Left renal pelvis (tissue), 4 donors: ENCODE measurements at regions not wholly inside any gene's neighbourhood (a gene's known extent, or its start where the extent isn't known, plus 50 kb on each side); places are given as distances from the start of the nearest gene placed in this dataset.
"Not testable (repeated sequence)": the region's sequence is repeated elsewhere in the genome, so short reads cannot be mapped to it uniquely, and the experiment has no call there.

Experiments
- DNase-seq, 4 donors: peaks; one replicate each; pipeline ENCODE4 v3.0.0-alpha.2; 2013; ENCODE audit warnings: low read depth in 4 of 4, low spot score in 3 of 4

DNA sequence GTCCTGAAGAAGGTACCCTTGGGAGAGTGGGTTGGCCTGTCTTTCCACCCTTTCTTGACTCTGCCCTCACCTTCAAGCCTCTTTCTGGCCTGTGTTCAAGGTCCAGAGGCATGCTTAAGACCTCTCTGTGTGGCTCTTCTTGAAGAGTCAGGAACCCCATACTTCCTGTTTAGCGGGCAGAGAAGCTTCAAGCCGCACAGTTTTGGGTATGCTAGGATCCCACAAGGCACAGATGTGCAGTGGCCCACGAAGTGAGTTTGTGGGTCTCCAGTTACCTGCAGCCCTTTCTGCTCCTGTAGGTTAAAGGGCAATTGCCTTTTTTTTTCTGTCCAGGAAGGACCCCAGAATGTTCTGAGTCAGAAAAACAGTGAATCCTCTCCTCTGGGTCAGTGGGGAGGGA, 87.4 kb upstream of the FCGR1A start:
- not testable (repeated sequence) for DNase-seq

DNA sequence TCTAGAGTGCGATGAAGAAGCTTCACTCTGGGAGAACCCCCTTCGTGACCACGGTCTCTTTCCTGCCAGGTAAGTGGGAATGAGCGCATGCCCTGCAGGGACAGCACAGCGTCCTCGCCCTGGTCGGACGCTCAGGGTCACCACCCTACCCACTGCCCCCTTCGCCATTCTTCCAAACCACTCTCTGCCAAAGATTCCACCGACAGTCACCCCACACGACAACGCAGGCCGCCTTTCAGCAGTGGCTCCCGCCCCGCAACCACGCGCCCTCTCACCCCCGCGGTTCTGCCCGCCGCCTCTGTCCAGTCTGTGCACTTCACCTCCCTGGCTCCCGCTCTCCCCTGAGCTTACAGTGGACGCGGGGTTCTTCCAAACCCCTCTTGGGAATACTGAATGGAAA, 82.3 kb upstream of the FCGR1A start:
- not testable (repeated sequence) for DNase-seq

DNA sequence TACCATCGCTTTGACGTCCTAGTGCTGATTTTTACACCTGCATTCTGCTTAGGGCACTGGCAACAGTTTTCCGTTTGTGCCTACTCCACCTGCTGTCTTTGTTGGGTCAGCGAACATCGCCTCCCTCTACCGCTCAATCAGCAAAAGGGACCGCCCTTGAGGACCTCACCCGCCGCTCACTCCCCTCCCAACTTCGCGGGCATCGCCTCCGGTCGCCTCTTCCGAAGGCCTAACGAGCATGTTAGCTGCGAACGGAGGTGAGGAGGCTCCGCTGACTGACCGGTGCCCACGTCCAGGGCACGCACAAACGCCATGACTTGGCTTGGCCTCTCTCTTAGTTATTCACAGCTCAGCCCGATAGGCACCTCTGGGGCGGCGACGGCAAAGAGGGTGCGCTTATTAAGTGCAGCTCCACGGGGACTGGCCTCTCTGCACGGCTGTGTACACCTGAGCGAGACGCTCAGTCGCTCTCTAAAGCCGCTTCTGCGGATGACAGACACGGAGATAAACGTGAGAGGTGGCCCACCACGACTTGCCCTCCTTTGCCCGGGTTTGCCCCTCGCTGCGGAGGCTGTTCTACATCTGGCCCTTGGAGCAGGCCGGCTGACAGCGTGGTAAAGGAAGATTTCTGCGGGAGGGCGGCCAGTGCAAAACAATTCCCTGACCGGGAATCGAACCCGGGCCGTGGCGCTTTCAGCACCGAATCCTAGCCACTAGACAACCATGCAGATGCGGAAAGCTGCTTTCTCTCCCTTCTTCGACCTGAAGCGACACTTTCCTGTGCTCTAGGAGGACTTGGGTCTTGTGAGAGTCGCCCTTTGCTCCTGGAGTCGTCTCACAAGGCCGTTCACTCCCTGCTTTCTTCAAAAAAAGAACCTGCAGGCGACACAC, 81.6 kb upstream of the FCGR1A start:
- not testable (repeated sequence) for DNase-seq

DNA sequence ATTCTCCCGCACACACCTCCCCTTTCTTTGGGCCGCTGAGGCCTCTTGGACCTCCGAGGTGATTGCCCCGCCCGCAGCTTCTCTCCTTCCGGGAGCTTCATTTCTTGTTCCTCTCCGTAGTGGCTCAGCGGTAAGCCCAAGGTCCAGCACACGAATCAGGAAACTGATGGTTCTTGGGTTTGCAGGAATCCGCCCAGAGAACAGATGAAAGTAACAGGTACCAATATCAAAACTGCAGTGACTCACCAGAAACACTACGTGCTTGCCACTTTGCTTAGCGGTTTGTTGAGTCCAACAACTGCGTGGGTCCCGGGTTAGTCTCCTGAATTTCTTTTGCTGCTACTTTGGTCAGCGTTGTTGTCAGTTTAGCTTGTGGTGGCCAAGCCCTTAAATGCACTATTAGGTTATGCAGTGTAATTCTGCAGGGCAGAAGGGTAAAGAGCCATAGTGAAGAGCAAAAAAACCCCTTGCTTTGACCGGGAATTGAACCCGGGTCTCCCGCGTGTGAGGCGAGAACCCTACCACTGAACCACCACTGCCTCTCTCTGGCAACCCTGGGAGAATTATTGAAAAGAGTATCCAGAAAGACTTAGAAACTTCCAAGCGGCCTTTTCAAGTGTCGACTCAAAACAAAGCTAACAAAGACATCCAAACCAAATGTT, 74.2 kb upstream of the FCGR1A start:
- peak in 2 of 4 donors; percentile 44 to 69 for DNase-seq

DNA sequence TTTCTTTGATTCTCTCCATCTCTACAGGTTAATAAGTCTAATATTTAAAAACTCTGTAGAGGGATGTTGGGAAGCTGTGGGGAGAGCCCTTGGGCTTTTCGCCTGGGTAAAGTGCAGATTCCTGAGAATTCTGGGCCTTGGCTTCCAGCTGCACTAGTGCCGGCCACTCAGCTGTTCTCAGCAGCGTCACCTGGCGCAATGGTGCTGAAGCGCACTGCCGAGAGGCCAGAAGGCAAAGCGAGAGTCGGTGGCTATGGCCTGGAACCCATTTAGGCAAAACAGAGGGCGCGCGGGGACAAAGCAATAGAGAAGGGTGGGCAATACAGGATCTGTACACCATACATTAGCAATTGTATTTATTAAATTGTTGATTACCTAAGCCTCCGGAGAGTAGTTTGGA, 70.8 kb upstream of the FCGR1A start:
- DNase-seq = not testable (repeated sequence)

DNA sequence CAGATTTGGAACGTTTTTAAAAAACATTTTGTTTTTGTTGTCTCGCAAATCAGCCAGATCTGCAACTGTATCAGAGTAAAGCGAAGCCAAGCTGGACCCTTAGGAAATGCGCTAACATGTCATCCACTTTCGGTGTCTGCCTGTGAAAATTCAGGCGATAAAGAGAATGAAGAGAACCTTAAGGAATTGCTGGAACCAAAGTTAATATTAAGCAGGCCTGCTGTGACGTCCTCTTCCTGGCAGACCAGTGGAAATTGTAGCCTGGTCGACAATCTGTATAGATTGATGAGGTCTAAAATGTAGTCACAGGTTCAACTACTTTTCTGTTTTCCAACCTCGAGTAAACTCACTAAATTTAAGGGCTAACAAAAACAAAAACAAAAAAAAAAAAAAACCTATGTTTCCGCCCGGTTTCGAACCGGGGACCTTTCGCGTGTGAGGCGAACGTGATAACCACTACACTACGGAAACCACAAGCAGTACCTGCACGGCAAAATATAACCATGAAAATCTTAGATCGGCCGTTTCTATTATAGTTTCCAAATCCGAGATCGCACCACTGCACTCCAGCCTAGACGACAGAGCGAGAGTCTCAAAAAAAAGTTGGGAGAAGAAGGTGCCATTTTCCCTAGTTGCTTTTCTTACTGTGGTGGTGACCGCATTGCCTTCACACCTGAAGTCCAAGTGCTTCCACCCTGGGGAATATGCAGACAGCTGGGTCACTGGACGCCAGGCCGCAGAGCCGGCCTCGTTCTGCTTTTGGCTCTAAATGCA, 70.2 kb upstream of the FCGR1A start:
- peak in 3 of 4 donors; percentile 32 to 54 (median 47) for DNase-seq

DNA sequence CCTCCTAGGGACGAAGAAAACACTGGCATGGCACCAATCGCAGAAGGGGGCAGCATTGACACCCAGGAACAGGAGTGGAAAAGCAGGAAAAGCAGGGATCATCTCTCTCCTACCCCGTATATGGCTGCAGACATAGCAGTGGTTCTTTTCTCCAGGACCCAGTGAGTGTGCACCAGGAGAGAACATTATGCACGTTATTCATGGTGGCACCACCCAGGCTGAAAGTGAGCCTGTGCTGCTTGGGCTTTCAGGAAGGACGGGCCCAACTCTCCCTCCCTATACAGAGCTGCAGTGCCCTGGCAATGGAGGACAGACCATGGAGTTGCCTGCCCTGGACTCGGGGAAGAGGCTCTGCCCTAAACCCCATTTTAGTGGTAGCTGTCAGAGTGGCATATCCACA, 69.0 kb upstream of the FCGR1A start:
- not testable (repeated sequence) for DNase-seq

DNA sequence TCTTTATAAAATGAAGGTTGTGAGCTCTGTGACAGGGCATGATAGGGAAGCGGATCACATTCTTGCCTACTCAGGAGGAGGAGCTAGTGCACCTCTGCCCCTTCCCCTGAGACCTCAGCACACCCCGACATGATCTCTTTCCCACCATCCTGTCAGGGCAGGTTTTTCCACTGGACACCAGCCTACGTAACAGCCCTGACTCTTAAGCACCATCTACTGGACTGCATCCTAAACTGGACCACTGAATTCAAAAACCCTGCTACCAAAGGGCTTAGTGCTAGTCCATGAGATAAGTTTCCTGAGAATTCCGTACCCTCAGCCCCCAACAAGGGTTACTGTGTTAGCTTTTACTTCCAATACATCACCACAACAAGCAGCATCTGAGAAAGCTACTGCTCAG, 68.5 kb upstream of the FCGR1A start:
- not testable (repeated sequence) for DNase-seq

DNA sequence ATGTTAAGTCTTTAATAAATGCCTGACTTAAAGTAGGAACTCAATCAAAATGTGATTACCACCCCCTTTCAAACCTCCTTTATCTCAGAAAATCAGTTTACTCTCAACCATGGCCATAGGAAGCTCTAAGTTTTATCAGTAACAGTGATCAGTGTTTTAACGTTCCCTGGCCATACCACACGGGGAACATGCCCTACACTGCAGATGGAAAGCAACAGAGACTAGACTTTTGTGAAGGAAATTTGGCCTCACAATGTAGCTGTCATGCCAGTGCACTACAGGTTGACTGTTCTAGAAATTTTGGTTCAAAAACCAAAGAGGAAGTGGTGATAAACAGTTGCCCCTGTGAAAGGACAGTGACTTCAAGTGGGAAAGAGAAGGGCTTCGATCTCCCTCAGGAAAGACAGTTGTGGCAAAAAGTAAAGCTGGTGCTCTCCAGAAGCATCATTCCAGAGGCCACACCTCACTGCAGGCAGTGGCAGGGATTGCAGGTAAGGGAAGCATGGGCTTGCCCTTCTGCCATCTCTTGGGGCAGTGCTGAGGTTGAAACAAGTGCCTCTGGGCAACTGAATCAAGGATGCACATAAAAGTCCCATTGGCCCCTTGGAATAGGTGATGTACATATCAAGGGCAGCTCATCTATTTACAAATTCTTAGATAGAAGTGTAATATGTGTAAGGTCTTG, 57.7 kb upstream of the FCGR1A start:
- not testable (repeated sequence) for DNase-seq

DNA sequence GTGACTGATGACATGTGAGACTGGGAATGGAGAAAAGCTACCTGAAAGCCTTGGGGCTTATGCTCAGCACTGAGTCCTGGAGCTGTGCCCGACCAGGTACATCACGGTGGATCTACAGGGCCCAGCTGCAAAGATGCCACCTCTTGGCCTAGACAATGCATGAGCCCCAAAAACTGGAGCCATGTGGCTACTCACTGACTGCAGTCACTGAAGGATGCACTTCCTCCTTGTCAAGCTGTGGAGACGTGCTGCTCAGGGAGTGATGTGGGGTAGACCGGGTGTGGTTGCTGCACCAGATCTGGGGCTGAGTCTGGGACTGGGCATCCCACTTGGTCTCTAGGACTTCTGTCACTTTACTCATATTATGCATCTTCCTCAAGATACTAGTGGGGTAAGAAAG, 55.8 kb upstream of the FCGR1A start:
- DNase-seq = not testable (repeated sequence)

DNA sequence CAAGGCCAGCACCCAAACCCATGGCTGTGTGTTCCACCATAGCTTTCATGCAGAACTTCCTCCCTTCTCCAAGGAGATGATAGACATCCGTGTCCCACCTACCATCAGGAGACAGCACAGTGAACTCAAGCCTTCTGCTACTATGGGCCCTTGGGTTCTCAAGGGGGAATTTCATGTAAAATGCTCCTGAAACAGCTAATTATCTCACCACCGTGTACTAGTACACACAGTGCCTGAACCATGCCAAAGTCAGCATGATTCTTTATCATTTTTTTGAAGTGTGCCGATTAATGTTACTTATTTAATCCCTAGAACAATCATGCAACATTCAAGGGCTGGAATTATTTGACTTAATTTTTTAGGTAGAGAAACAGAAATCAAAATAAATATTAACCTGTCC, 53.9 kb upstream of the FCGR1A start:
- not testable (repeated sequence) for DNase-seq
